ENCODE measurements at regions not wholly inside any gene's neighbourhood (a gene's known extent, or its start where the extent isn't known, plus 50 kb on each side); places are given as distances from the start of the nearest gene placed in this dataset.
A peak's percentile ranks its signal among the peaks of the same experiment; 100 is the strongest.

GRCh38 chr4:165743422-165743821 lies 129.6 kb upstream of the TLL1 start:
- H4K91ac ChIP-seq (ENCODE audit: low read depth, low read length, poor library complexity): no peak overlapping the region
- H3K23ac ChIP-seq (ENCODE audit: low read depth, low read length, poor library complexity): no peak overlapping the region
- no peak overlapping the region for H2BK15ac ChIP-seq (ENCODE audit: low read length)
- no peaks in the 10 kb centered on the region for H3K79me1 ChIP-seq (ENCODE audit: low read depth, low read length)
- no peak overlapping the region for H3K4me2 ChIP-seq (ENCODE audit: insufficient read depth, low read length, poor library complexity, severe bottlenecking)
- no peak overlapping the region for H2BK12ac ChIP-seq (ENCODE audit: low read length)
- H4K8ac ChIP-seq (ENCODE audit: low read depth, low read length): no peak overlapping the region
- no peaks in the 10 kb centered on the region for H3K36me3 ChIP-seq (replicated peaks in 1 of 2; ENCODE audit: control insufficient read depth in 2 of 2, insufficient read depth in 2 of 2, low read length in 2 of 2)
- H3K4ac ChIP-seq (ENCODE audit: low read length): no peak overlapping the region
- no peaks in the 10 kb centered on the region for H3K27me3 ChIP-seq (ENCODE audit: control insufficient read depth in 3 of 3, insufficient read depth in 3 of 3, low read depth in 1 of 3, low read length in 3 of 3)
- H3K4me3 ChIP-seq (ENCODE audit: low read length in 2 of 2): no peak overlapping the region
- no peak overlapping the region for H3K9ac ChIP-seq (ENCODE audit: low read depth, low read length, poor library complexity)
- WGBS, 2 donors (ENCODE audit: extremely low coverage in 2 of 2, insufficient read length in 2 of 2, insufficient replicate concordance in 1 of 2): no CpG with 5 or more reads among the region's 3 CpGs
- H3K18ac ChIP-seq (ENCODE audit: low read length): no peak overlapping the region
- no peak overlapping the region for H2BK120ac ChIP-seq (ENCODE audit: low read depth, low read length)
- no peak overlapping the region for H2BK5ac ChIP-seq (ENCODE audit: low read length)
- H2AFZ ChIP-seq (ENCODE audit: low read length): no peak overlapping the region
- H3K27ac ChIP-seq (replicated peaks; ENCODE audit: low read length): no peak overlapping the region
- peaks cover 0 to under 1% of the 10 kb centered on the region in 2 donors for H3K9me3 ChIP-seq (replicated peaks in 1 of 2; ENCODE audit: control insufficient read depth in 2 of 2, insufficient read depth in 1 of 2, low read depth in 1 of 2, low read length in 2 of 2)
- H3K4me1 ChIP-seq (ENCODE audit: control insufficient read depth in 2 of 2, insufficient read depth in 1 of 2, low read depth in 1 of 2, low read length in 2 of 2): no peaks in the 10 kb centered on the region
- H3K14ac ChIP-seq (ENCODE audit: low read length): no peak overlapping the region
- no peak for DNase-seq (ENCODE audit: low spot score)
- H2AK5ac ChIP-seq (ENCODE audit: low read depth, low read length): no peak overlapping the region

- DNase-seq (ENCODE audit: low spot score): no peak
- H3K27me3 ChIP-seq (ENCODE audit: control insufficient read depth in 3 of 3, insufficient read depth in 3 of 3, low read depth in 1 of 3, low read length in 3 of 3): no peaks in the 10 kb centered on the region
- H3K18ac ChIP-seq (ENCODE audit: low read length): no peak overlapping the region
- H4K8ac ChIP-seq (ENCODE audit: low read depth, low read length): no peak overlapping the region
- no peak overlapping the region for H2AK5ac ChIP-seq (ENCODE audit: low read depth, low read length)
- H3K4me2 ChIP-seq (ENCODE audit: insufficient read depth, low read length, poor library complexity, severe bottlenecking): no peak overlapping the region
- no peak overlapping the region for H2BK5ac ChIP-seq (ENCODE audit: low read length)
- no peak overlapping the region for H2BK12ac ChIP-seq (ENCODE audit: low read length)
- H3K23ac ChIP-seq (ENCODE audit: low read depth, low read length, poor library complexity): no peak overlapping the region
- H3K36me3 ChIP-seq (replicated peaks in 1 of 2; ENCODE audit: control insufficient read depth in 2 of 2, insufficient read depth in 2 of 2, low read length in 2 of 2): no peaks in the 10 kb centered on the region
- no peaks in the 10 kb centered on the region for H3K79me1 ChIP-seq (ENCODE audit: low read depth, low read length)
- no peak overlapping the region for H2BK120ac ChIP-seq (ENCODE audit: low read depth, low read length)
- no peaks in the 10 kb centered on the region for H3K9me3 ChIP-seq (replicated peaks in 1 of 2; ENCODE audit: control insufficient read depth in 2 of 2, insufficient read depth in 1 of 2, low read depth in 1 of 2, low read length in 2 of 2)
- no peaks in the 10 kb centered on the region for H3K4me1 ChIP-seq (ENCODE audit: control insufficient read depth in 2 of 2, insufficient read depth in 1 of 2, low read depth in 1 of 2, low read length in 2 of 2)
- H2BK15ac ChIP-seq (ENCODE audit: low read length): no peak overlapping the region
- H2AFZ ChIP-seq (ENCODE audit: low read length): no peak overlapping the region
- no peak overlapping the region for H3K27ac ChIP-seq (replicated peaks; ENCODE audit: low read length)
- no CpG with 5 or more reads among the region's 1 CpG for WGBS, 2 donors (ENCODE audit: extremely low coverage in 2 of 2, insufficient read length in 2 of 2, insufficient replicate concordance in 1 of 2)
- no peak overlapping the region for H3K9ac ChIP-seq (ENCODE audit: low read depth, low read length, poor library complexity)
- H4K91ac ChIP-seq (ENCODE audit: low read depth, low read length, poor library complexity): no peak overlapping the region
- H3K4me3 ChIP-seq (ENCODE audit: low read length in 2 of 2): no peak overlapping the region
- no peak overlapping the region for H3K4ac ChIP-seq (ENCODE audit: low read length)
- H3K14ac ChIP-seq (ENCODE audit: low read length): no peak overlapping the region
Measured at GRCh38 chr4:165744370-165744769, 128.7 kb upstream of the TLL1 start.

DNA sequence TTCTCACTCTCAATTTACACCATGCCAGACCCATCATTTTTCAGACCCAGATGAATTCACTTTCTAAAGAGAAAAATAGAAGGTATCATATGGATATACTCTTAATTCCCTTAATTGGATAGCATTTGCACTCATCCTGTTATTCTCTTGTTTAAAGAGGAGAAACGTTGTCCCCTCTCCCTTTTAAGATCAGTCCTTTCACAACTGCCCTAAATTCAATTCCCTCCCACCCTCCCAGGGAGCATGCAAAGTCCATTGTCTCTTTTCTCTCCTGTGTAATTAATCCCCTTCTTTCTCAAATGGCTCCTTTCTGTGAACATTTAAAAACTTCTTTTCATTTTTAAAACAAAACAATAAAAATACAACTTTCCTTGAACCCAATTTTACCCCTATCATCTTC lies 124.7 kb upstream of the TLL1 start:
- Histone ChIP-seq H3K23ac (ENCODE audit: low read depth, low read length, poor library complexity) (no peak overlapping the region), H3K9me3 (replicated peaks in 1 of 2; ENCODE audit: control insufficient read depth in 2 of 2, insufficient read depth in 1 of 2, low read depth in 1 of 2, low read length in 2 of 2) (no peaks in the 10 kb centered on the region), H2AK5ac (ENCODE audit: low read depth, low read length) (no peak overlapping the region), H3K14ac (ENCODE audit: low read length) (no peak overlapping the region), H3K27me3 (ENCODE audit: control insufficient read depth in 3 of 3, insufficient read depth in 3 of 3, low read depth in 1 of 3, low read length in 3 of 3) (peaks cover 0 to 2% (median 0%) of the 10 kb centered on the region in 3 experiments), H4K8ac (ENCODE audit: low read depth, low read length) (no peak overlapping the region), H2AFZ (ENCODE audit: low read length) (no peak overlapping the region), H3K27ac (replicated peaks; ENCODE audit: low read length) (no peak overlapping the region), H3K4me3 (ENCODE audit: low read length in 2 of 2) (no peak overlapping the region), H2BK15ac (ENCODE audit: low read length) (no peak overlapping the region), H4K91ac (ENCODE audit: low read depth, low read length, poor library complexity) (no peak overlapping the region), H3K4me2 (ENCODE audit: insufficient read depth, low read length, poor library complexity, severe bottlenecking) (no peak overlapping the region), H3K9ac (ENCODE audit: low read depth, low read length, poor library complexity) (no peak overlapping the region), H2BK120ac (ENCODE audit: low read depth, low read length) (no peak overlapping the region), H2BK12ac (ENCODE audit: low read length) (no peak overlapping the region), H3K4ac (ENCODE audit: low read length) (no peak overlapping the region), H3K79me1 (ENCODE audit: low read depth, low read length) (no peaks in the 10 kb centered on the region), H2BK5ac (ENCODE audit: low read length) (no peak overlapping the region), H3K4me1 (ENCODE audit: control insufficient read depth in 2 of 2, insufficient read depth in 1 of 2, low read depth in 1 of 2, low read length in 2 of 2) (peaks cover 0 to 4% of the 10 kb centered on the region in 2 donors), H3K18ac (ENCODE audit: low read length) (no peak overlapping the region), H3K36me3 (replicated peaks in 1 of 2; ENCODE audit: control insufficient read depth in 2 of 2, insufficient read depth in 2 of 2, low read length in 2 of 2) (no peaks in the 10 kb centered on the region)
- DNase-seq (ENCODE audit: low spot score): peak; percentile 17
- WGBS, 2 donors (ENCODE audit: extremely low coverage in 2 of 2, insufficient read length in 2 of 2, insufficient replicate concordance in 1 of 2): no CpG with 5 or more reads among the region's 1 CpG

- WGBS, 2 donors (ENCODE audit: extremely low coverage in 2 of 2, insufficient read length in 2 of 2, insufficient replicate concordance in 1 of 2): no CpG with 5 or more reads among the region's 4 CpGs
Measured at GRCh38 chr4:165751882-165752281, 121.2 kb upstream of the TLL1 start.

More at GRCh38 chr4:165751882-165752281, 121.2 kb upstream of the TLL1 start:
- Histone ChIP-seq H3K27me3 (ENCODE audit: control insufficient read depth in 3 of 3, insufficient read depth in 3 of 3, low read depth in 1 of 3, low read length in 3 of 3) (peaks cover 0 to 2% (median 0%) of the 10 kb centered on the region in 3 experiments), H3K27ac (replicated peaks; ENCODE audit: low read length) (no peak overlapping the region), H2AK5ac (ENCODE audit: low read depth, low read length) (no peak overlapping the region), H2BK5ac (ENCODE audit: low read length) (no peak overlapping the region), H2AFZ (ENCODE audit: low read length) (no peak overlapping the region), H2BK15ac (ENCODE audit: low read length) (no peak overlapping the region), H3K4me3 (ENCODE audit: low read length in 2 of 2) (no peak overlapping the region), H3K4me1 (ENCODE audit: control insufficient read depth in 2 of 2, insufficient read depth in 1 of 2, low read depth in 1 of 2, low read length in 2 of 2) (peaks cover 0 to 4% of the 10 kb centered on the region in 2 donors), H3K9me3 (replicated peaks in 1 of 2; ENCODE audit: control insufficient read depth in 2 of 2, insufficient read depth in 1 of 2, low read depth in 1 of 2, low read length in 2 of 2) (no peaks in the 10 kb centered on the region), H4K91ac (ENCODE audit: low read depth, low read length, poor library complexity) (no peak overlapping the region), H3K18ac (ENCODE audit: low read length) (no peak overlapping the region), H2BK12ac (ENCODE audit: low read length) (no peak overlapping the region), H3K79me1 (ENCODE audit: low read depth, low read length) (no peaks in the 10 kb centered on the region), H3K4ac (ENCODE audit: low read length) (no peak overlapping the region), H3K9ac (ENCODE audit: low read depth, low read length, poor library complexity) (no peak overlapping the region), H3K23ac (ENCODE audit: low read depth, low read length, poor library complexity) (no peak overlapping the region), H4K8ac (ENCODE audit: low read depth, low read length) (no peak overlapping the region), H3K14ac (ENCODE audit: low read length) (no peak overlapping the region), H2BK120ac (ENCODE audit: low read depth, low read length) (no peak overlapping the region), H3K36me3 (replicated peaks in 1 of 2; ENCODE audit: control insufficient read depth in 2 of 2, insufficient read depth in 2 of 2, low read length in 2 of 2) (no peaks in the 10 kb centered on the region), H3K4me2 (ENCODE audit: insufficient read depth, low read length, poor library complexity, severe bottlenecking) (no peak overlapping the region)
- DNase-seq (ENCODE audit: low spot score): no peak

All from neuronal stem cell (in vitro differentiated cells).